Sigmoid colon (tissue), 6 donors: ENCODE measurements at regions not wholly inside any gene's neighbourhood (a gene's known extent, or its start where the extent isn't known, plus 50 kb on each side); places are given as distances from the start of the nearest gene placed in this dataset.

Source experiments
- DNase-seq: peaks from one replicate; pipeline ENCODE4 v3.0.0-alpha.2; 2019
- H3K27ac ChIP-seq, 4 donors: fragments of 200-600 bp; sonication (generic); one replicate each; pipeline ENCODE4 v1.5.1; 2016 to 2019; ENCODE audit warnings: mild to moderate bottlenecking in 1 of 4
- H3K27me3 ChIP-seq, 3 donors: fragments of 200-600 bp; sonication (generic); one replicate each; pipeline ENCODE4 v1.5.1; 2019; ENCODE audit warnings: mild to moderate bottlenecking in 1 of 3
- H3K36me3 ChIP-seq, 4 donors: fragments of 200-600 bp; sonication (generic); one replicate each; pipeline ENCODE4 v1.5.1; 2016 to 2019
- H3K4me1 ChIP-seq, 4 donors: fragments of 200-600 bp; sonication (generic); one replicate each; pipeline ENCODE4 v1.5.1; 2017 to 2019
- H3K4me3 ChIP-seq, 4 donors: fragments of 200-600 bp; sonication (generic); one replicate each; pipeline ENCODE4 v1.5.1; 2017 to 2019; ENCODE audit warnings: mild to moderate bottlenecking in 2 of 4, moderate library complexity in 1 of 4
- H3K9me3 ChIP-seq, 4 donors: fragments of 200-600 bp in 3 of 4; sonication (generic) in 3 of 4; one replicate each; pipeline versions ENCODE4 v1.5.1 to v1.6.1; 2013 to 2019
- EP300 ChIP-seq, 4 donors: sonication (generic); formaldehyde crosslinking; IDR thresholded peaks; one replicate each; pipeline ENCODE4 v1.6.1; 2017; ENCODE audit warnings: antibody characterized with exemption in 4 of 4
- POLR2A ChIP-seq, 2 donors: fragments of 450-650 bp; IDR thresholded peaks; one replicate each; pipeline ENCODE4 v1.6.1; 2016; ENCODE audit warnings: antibody characterized with exemption in 2 of 2, mild to moderate bottlenecking in 2 of 2, moderate library complexity in 2 of 2
- POLR2AphosphoS5 ChIP-seq, 4 donors: sonication (generic); formaldehyde crosslinking; IDR thresholded peaks; one replicate each; pipeline ENCODE4 v1.6.1; 2017; ENCODE audit warnings: antibody characterized with exemption in 4 of 4
- WGBS, 2 donors: extraction: QIAGEN DNeasy Blood & Tissue Kit; methylation state at CpG; one replicate each; pipeline ENCODE4 v1.1.7; 2013; 5-methylcytosine and 5-hydroxymethylcytosine counted together
- intact Hi-C: fragments of 100-400 bp; cut with DNase I; formaldehyde crosslinking; loops from one replicate; pipeline ENCODE4 v1.15.1; 2023
- TF ChIP-seq, protein P1 (sequence below), 4 experiments: fragments of 450-650 bp in 3 of 4; fragments of 200-600 bp in 1 of 4; IDR thresholded peaks; one replicate each; pipeline ENCODE4 v1.5.1; 2016 to 2019; ENCODE audit warnings: antibody characterized with exemption in 4 of 4, mild to moderate bottlenecking in 3 of 4, moderate library complexity in 2 of 4
- donor health status: healthy with polysubstance abuse.
- donor health status: healthy.

GRCh38 chr3:80771085-80771484, 990.4 kb downstream of the GBE1 start:
- H3K4me3 ChIP-seq, result no peak overlapping the region
- H3K9me3 ChIP-seq, result no peaks in the 10 kb centered on the region
- no peaks in the 10 kb centered on the region for H3K36me3 ChIP-seq
- intact Hi-C loops, result no loop called here
- DNase-seq, result no peak
- WGBS, 2 donors, result 71 to 80% methylated on average over 7 of the region's 7 CpGs
- H3K27me3 ChIP-seq, result no peaks in the 10 kb centered on the region
- TF ChIP-seq, protein P1, sequence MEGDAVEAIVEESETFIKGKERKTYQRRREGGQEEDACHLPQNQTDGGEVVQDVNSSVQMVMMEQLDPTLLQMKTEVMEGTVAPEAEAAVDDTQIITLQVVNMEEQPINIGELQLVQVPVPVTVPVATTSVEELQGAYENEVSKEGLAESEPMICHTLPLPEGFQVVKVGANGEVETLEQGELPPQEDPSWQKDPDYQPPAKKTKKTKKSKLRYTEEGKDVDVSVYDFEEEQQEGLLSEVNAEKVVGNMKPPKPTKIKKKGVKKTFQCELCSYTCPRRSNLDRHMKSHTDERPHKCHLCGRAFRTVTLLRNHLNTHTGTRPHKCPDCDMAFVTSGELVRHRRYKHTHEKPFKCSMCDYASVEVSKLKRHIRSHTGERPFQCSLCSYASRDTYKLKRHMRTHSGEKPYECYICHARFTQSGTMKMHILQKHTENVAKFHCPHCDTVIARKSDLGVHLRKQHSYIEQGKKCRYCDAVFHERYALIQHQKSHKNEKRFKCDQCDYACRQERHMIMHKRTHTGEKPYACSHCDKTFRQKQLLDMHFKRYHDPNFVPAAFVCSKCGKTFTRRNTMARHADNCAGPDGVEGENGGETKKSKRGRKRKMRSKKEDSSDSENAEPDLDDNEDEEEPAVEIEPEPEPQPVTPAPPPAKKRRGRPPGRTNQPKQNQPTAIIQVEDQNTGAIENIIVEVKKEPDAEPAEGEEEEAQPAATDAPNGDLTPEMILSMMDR (IDR thresholded peaks at IDR 0.05), result no peak
- TF ChIP-seq EP300 (IDR thresholded peaks at IDR 0.05) (no peak), POLR2AphosphoS5 (IDR thresholded peaks at IDR 0.05) (no peak), POLR2A (IDR thresholded peaks at IDR 0.05) (no peak)
- no peak overlapping the region for H3K27ac ChIP-seq
- no peaks in the 10 kb centered on the region for H3K4me1 ChIP-seq

DNA sequence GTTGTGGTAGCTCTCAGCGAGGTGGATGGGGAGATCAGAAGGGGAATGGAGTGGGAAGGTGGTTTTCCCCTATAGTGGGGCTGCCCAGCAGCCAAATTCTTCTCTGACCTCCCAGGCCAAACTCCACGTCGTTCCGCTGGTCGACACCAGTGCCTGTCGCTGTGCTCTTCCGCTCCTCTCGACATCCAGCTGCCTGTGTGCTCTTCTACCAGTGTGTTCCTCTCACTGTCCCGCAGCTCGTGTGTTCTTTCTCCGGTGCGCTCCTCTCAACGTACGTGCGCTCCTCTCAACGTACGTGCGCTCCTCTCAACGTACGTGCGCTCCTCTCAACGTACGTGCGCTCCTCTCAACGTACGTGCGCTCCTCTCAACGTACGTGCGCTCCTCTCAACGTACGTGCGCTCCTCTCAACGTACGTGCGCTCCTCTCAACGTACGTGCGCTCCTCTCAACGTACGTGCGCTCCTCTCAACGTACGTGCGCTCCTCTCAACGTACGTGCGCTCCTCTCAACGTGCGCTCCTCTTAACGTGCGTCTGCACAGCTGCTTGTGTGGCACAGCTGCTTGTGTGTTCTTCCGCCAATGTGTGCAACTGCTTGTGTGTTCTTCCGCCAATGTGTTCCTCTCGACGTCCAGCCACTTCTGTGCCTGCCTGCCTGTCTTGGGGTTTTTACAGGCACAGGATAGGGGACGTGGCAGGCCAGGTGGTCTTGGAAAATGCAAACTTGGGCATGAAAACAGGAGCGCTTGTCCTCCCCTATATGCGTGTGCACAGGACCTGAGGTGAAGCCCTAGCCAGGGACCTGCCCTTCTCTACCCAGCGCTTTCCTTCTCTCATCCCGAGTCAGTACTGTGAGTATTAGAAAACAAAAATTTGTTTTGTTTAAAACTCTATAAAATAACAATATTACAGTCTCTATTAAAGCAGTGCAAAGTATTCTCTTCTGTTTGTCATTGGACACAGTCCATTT, 991.1 kb downstream of the GBE1 start:
- intact Hi-C loops, result no loop called here
- H3K36me3 ChIP-seq, result no peaks in the 10 kb centered on the region
- no peaks in the 10 kb centered on the region for H3K4me1 ChIP-seq
- DNase-seq, result no peak
- no peaks in the 10 kb centered on the region for H3K27me3 ChIP-seq
- TF ChIP-seq, protein P1 (IDR thresholded peaks at IDR 0.05), result no peak
- TF ChIP-seq POLR2AphosphoS5 (IDR thresholded peaks at IDR 0.05), result no peak
- no peak overlapping the region for H3K27ac ChIP-seq
- no peak overlapping the region for H3K4me3 ChIP-seq
- no peaks in the 10 kb centered on the region for H3K9me3 ChIP-seq
- 91 to 96% methylated on average over 49 of the region's 61 CpGs for WGBS, 2 donors

DNA sequence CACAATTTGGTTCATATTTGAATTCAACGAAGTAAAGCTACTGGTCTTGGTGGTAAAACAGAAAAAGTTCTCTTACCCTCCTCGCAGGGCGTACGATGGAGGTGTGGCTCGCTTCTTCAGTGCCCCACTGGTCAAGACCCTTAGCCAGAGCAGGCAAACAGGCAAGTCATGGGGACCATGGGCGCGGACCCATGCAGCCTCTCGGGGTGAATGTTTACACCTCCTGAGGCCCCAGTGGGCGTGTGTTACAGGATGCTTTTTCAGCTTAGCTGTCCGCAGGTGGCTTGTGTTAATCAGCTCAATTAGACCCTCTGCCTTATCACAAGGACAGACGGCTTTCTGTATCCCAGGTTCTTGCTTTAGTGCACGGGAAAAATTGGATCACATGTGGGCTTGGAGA, 991.8 kb downstream of the GBE1 start:
- Histone ChIP-seq H3K27ac (no peak overlapping the region), H3K9me3 (no peaks in the 10 kb centered on the region), H3K36me3 (no peaks in the 10 kb centered on the region), H3K4me1 (no peaks in the 10 kb centered on the region), H3K4me3 (no peak overlapping the region), H3K27me3 (no peaks in the 10 kb centered on the region)
- DNase-seq, result no peak
- no peak for TF ChIP-seq EP300 (IDR thresholded peaks at IDR 0.05)
- TF ChIP-seq, protein P1 (IDR thresholded peaks at IDR 0.05), result no peak
- TF ChIP-seq POLR2AphosphoS5 (IDR thresholded peaks at IDR 0.05), result no peak
- TF ChIP-seq POLR2A (IDR thresholded peaks at IDR 0.05), result no peak
- intact Hi-C loops, result no loop called here
- 91 to 95% methylated on average over 12 of the region's 12 CpGs for WGBS, 2 donors

DNA sequence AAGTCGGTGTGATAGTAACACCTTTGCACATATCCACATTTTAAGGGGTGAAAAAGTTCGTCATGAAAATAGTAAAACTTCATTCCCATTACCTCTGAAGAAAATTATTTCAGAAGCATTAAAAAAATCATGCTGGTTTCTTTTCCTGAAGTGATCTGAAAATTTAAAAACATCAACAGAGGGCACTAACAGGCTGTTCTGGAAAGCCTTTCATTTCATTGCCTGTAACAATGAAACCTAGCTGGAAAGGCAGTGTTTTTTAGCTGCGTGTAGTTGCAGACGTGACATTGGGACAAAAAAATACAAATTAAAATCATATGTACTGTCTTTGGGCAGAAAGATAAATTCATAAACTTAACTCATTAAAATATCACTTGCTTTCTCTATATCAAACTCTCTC, 993.8 kb downstream of the GBE1 start:
- Histone ChIP-seq H3K27ac (no peak overlapping the region), H3K4me3 (no peak overlapping the region), H3K27me3 (no peaks in the 10 kb centered on the region), H3K9me3 (no peaks in the 10 kb centered on the region), H3K4me1 (no peaks in the 10 kb centered on the region), H3K36me3 (no peaks in the 10 kb centered on the region)
- intact Hi-C loops, result no loop called here
- DNase-seq, result no peak
- WGBS, 2 donors, result 33 to 60% methylated on average over 4 of the region's 4 CpGs
- TF ChIP-seq POLR2A (IDR thresholded peaks at IDR 0.05), result no peak
- TF ChIP-seq, protein P1 (IDR thresholded peaks at IDR 0.05), result no peak
- TF ChIP-seq POLR2AphosphoS5 (IDR thresholded peaks at IDR 0.05), result no peak
- TF ChIP-seq EP300 (IDR thresholded peaks at IDR 0.05), result no peak
